Astrocyte of the cerebellum (primary cell): ENCODE measurements at regions not wholly inside any gene's neighbourhood (a gene's known extent, or its start where the extent isn't known, plus 50 kb on each side); places are given as distances from the start of the nearest gene placed in this dataset.

Source experiments
- DNase-seq: peaks from one replicate; pipeline ENCODE4 v3.0.0-alpha.2; 2011; ENCODE audit warnings: low read depth
- H3K4me3 ChIP-seq: 2 replicates; pipeline ENCODE4 v1.5.1; 2011; ENCODE audit warnings: mild to moderate bottlenecking, low read depth, low read length, moderate library complexity
- in situ Hi-C: cut with HindIII; loops from 2 replicates; pipeline ENCODE4 v1.10.0; 2017; ENCODE audit warnings: low sequenced_read_pairs
- TF ChIP-seq, protein P1 (sequence below): IDR thresholded peaks from 2 replicates; pipeline ENCODE4 v1.5.1; 2012; ENCODE audit warnings: low read length, low read depth, moderate library complexity, mild to moderate bottlenecking; ENCODE audit errors: missing control alignments

DNA sequence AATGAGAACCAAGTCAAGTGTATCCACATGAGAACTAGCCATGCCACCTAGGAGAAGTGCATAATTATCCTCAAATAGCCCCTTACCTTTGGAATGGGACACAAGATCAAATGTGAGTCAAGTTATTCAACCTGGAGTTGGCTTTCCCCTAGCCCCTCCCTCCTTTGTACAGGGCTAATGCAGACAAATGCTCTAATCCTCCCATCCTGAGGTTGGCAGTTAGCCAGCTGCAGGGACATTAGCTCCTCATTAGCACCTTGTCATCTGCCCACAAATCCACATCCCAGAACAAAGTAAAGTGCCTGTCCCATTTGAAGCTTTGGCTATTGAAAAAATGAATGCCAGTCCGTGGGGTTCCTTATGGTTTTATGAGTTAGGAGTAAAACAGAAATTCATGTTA is 294.1 kb upstream of the FANCL start:
- in situ Hi-C loops: no loop called here

DNA sequence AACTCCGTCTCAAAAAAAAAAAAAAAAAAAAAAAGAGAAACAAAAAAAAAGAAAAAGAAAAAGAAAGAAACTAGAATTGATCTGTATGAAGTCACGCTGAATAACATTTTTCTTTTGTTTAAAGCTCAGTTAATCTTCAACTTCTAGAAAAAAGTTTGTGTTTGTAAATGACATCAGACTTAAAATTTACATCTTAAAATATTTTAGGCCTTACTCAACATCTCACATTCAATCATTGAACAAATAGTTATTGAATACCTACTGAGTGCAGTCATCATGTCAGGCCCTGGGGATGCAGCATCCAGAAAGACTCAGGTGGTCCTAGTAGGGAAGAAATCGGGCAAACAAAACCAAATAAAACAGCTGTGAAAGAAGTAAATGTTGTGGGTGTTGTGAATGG is 292.3 kb upstream of the FANCL start:
- in situ Hi-C loops: no loop called here
- no peak overlapping the region for H3K4me3 ChIP-seq
- TF ChIP-seq, protein P1, sequence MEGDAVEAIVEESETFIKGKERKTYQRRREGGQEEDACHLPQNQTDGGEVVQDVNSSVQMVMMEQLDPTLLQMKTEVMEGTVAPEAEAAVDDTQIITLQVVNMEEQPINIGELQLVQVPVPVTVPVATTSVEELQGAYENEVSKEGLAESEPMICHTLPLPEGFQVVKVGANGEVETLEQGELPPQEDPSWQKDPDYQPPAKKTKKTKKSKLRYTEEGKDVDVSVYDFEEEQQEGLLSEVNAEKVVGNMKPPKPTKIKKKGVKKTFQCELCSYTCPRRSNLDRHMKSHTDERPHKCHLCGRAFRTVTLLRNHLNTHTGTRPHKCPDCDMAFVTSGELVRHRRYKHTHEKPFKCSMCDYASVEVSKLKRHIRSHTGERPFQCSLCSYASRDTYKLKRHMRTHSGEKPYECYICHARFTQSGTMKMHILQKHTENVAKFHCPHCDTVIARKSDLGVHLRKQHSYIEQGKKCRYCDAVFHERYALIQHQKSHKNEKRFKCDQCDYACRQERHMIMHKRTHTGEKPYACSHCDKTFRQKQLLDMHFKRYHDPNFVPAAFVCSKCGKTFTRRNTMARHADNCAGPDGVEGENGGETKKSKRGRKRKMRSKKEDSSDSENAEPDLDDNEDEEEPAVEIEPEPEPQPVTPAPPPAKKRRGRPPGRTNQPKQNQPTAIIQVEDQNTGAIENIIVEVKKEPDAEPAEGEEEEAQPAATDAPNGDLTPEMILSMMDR: no peak

More for the DNA sequence above, 294.1 kb upstream of the FANCL start:
- no peak overlapping the region for H3K4me3 ChIP-seq
- TF ChIP-seq, protein P1: no peak
- DNase-seq: no peak

DNA sequence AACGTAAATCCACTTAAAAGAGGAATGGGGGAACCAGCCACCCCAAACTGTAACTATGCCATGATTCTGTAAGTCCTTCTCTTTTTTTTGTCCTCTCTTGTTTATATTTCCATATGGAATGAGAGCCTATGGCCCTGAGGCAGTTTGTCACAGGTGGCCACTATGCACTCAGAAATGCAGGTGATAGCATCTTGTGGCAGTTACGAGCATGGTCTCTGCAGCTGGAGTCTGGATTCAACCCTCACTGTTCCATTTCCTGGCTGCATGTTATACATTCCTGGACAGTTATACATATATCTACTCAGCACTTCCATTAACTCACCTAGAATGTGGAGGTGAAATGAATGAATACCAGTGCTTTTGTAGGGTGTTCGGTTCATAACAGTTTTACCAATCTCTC is 291.5 kb upstream of the FANCL start:
- no peak overlapping the region for H3K4me3 ChIP-seq
- no peak for DNase-seq
- in situ Hi-C loops: no loop called here
- TF ChIP-seq, protein P1: no peak

More for the DNA sequence above, 292.3 kb upstream of the FANCL start:
- DNase-seq: no peak

DNA sequence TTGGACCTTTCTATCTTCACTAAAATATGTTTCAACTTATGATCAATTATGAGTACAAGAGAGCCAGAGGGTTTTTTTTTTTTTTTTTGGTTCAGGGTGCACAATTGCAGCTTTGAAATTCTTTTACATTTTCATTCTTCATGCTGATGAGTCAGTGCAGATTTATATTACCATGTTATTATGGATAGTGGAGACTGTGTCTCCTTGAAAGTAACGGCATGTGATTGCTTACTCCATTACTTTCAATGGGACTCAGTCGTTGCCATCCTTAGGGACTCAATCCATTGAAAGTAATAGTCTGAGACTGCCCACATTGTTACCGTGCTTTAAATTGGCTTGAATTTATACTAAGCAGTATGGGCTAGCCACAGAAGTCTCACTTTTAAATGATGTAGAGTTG is 286.5 kb upstream of the FANCL start:
- no peak for DNase-seq
- TF ChIP-seq, protein P1: no peak
- in situ Hi-C loops: no loop called here
- H3K4me3 ChIP-seq: no peak overlapping the region

DNA sequence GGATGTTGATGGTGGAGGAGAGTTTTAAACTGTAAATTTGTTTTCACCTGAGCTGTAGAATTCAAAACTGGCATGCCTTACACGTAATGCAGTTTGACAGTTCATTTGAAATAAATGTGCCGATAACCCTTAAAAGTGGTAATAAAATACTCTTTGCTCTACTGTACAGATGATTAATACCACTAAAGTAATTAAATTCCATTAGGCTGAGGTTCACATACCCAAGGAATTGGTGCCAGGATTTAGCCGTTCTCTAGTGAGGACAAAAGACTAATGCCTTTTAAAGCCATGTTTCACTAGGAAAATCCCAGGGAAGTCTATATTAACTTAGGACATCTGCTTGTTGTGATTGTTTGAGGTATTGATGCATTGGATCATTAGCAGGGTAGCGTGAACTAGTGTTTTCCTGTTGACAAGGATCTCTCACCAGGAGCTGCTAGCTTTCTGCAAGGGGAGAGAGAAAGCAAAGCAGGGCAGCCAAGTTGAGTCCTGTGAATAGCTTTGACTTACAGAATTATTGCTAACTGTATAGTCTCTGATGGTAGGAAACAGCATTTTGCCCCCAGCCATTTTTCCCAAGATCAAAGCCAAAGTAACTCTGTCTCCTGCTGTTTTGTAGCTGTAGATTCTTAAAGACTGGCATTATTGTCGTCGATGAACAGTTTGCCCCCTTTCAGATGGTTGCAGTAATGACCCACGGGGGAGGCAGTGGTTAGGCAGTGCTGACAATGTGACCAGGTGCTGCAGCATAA is 280.9 kb upstream of the FANCL start:
- TF ChIP-seq, protein P1: no peak
- H3K4me3 ChIP-seq: no peak overlapping the region
- no peak for DNase-seq
- in situ Hi-C loops: no loop called here

DNA sequence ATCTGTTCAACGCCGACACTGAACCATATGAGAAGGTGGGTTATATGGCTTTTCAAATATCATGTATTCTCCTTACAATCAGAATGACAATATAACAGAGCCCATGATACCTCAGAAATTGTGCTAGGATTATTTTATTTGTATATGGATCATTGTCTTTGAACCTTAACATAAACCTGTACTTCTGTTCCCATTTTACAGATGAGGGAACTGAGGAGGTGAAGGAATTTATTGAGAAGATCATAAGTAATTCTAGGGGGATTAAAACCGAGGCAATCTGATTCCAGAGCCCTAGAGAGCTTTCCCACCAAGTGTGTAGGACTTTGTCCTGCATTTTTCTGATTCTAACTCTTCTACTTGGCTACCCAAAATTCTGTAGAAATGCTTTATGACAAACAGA is 279.8 kb upstream of the FANCL start:
- in situ Hi-C loops: no loop called here
- H3K4me3 ChIP-seq: no peak overlapping the region
- TF ChIP-seq, protein P1: no peak
- no peak for DNase-seq

DNA sequence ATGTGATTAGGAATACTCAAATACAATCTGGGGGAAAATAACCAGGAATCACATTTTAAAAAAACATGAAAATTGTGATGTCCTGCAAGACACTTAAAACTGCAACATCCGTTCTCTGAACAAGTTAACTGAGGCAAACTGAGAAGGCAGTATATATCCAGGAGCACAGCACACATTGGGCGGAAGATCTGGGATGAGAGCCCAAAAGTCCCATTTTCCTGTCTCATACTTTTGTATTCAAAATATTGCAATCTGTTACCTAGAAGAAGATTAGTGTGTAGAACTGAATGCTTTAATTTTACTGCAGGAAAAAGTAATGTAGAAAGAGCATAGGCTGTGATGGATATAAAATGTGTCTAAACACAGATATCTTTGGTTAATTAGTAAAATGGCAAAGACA is 276.8 kb upstream of the FANCL start:
- no peak overlapping the region for H3K4me3 ChIP-seq
- in situ Hi-C loops: no loop called here
- TF ChIP-seq, protein P1: no peak
- no peak for DNase-seq
